GM12874 (cell line): ENCODE measurements at regions not wholly inside any gene's neighbourhood (a gene's known extent, or its start where the extent isn't known, plus 50 kb on each side); places are given as distances from the start of the nearest gene placed in this dataset.

Experiments used
- CTCF ChIP-seq: IDR thresholded peaks from 2 replicates; pipeline ENCODE4 v1.5.1; 2011; ENCODE audit warnings: low read depth, mild to moderate bottlenecking, control low read depth, low read length, moderate library complexity; ENCODE audit not compliant: insufficient read depth

- no peak for TF ChIP-seq CTCF
These were observed 126.8 kb upstream of the PSMD7 start for GRCh38 chr16:74169687-74170376.

DNA sequence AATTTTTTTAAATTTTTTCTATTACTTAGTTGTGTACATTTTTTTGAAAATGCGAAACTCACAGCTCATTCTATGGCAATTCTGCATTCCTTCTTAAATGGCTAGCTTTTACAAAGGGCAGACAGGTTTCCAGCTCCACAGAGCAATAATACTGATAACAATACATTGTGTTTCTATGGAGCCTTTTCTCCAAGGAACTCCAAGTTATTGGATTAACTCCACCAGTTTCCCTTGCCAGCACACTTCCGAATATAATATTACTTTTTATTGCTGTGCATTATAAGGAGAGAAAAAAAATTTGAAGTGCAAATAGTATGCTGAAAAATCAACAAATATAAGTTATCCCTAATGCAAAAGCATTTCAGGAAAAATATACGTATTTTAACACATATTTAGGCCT, 127.5 kb upstream of the PSMD7 start:
- no peak for TF ChIP-seq CTCF

- TF ChIP-seq CTCF = no peak
These were observed 128.2 kb upstream of the PSMD7 start for GRCh38 chr16:74168445-74168844.

- TF ChIP-seq CTCF = no peak
These were observed 130.2 kb upstream of the PSMD7 start for GRCh38 chr16:74166456-74166855.

- no peak for TF ChIP-seq CTCF
These were observed 131.0 kb upstream of the PSMD7 start for GRCh38 chr16:74165566-74166080.

DNA sequence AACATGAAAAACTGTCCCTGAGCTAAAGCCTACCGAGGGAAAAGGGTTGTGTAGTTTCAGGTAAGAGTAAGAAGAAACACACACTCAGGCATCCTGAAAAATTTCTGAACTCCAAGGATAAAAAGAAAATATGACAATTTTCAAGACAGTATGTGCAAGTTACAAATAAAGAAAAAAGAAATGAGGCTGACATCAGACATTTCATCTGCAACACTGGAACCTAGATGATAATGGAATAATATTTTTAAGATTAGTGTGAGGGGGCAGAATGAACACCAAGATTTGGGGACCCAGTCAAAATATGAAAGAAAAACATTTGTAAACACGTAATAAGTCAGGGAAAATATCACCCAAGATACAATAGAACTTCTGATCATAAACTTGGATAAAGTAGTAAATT, 135.9 kb upstream of the PSMD7 start:
- TF ChIP-seq CTCF = no peak

GRCh38 chr16:74153773-74154172, 142.8 kb upstream of the PSMD7 start:
- no peak for TF ChIP-seq CTCF

GRCh38 chr16:74146643-74147042, 150.0 kb upstream of the PSMD7 start:
- no peak for TF ChIP-seq CTCF
